ENCODE measurements at regions not wholly inside any gene's neighbourhood (a gene's known extent, or its start where the extent isn't known, plus 50 kb on each side); places are given as distances from the start of the nearest gene placed in this dataset.

GRCh38 chr18:46340716-46341115, 236.5 kb downstream of the HAUS1 start (continued):
- TF ChIP-seq ZBTB6 (tag by site-specific recombination; IDR thresholded peaks at IDR 0.05) = no peak
- TF ChIP-seq KLF17 (tag by site-specific recombination; IDR thresholded peaks at IDR 0.05) = no peak
- no peak for TF ChIP-seq HOXD13 (CRISPR knock-in tag; IDR thresholded peaks at IDR 0.05; ENCODE audit: borderline replicate concordance)
- TF ChIP-seq REPIN1 (tag by site-specific recombination; IDR thresholded peaks at IDR 0.05; ENCODE audit: low read depth) = no peak
- no peak for TF ChIP-seq SETDB1 (IDR thresholded peaks at IDR 0.05; ENCODE audit: insufficient read length, low read length)
- no peak for TF ChIP-seq ZNF362 (tag by site-specific recombination; IDR thresholded peaks at IDR 0.05)
- no peak for TF ChIP-seq ZBTB49 (tag by site-specific recombination; IDR thresholded peaks at IDR 0.05; ENCODE audit: low read depth)
- no peak for TF ChIP-seq ZNF394 (tag by site-specific recombination; IDR thresholded peaks at IDR 0.05; ENCODE audit: borderline replicate concordance)
- no peak for TF ChIP-seq ZNF223 (tag by site-specific recombination; IDR thresholded peaks at IDR 0.05)
- TF ChIP-seq ZNF37A (tag by site-specific recombination; IDR thresholded peaks at IDR 0.05) = no peak

- H3K9me3 ChIP-seq (ENCODE audit: control insufficient read depth, insufficient read depth, low read depth, low read length) = no peaks in the 10 kb centered on the region
- no peaks in the 10 kb centered on the region for H3K36me3 ChIP-seq (ENCODE audit: control insufficient read depth in 2 of 2, insufficient read depth in 1 of 2, low read length in 2 of 2)
- H3K4me1 ChIP-seq (ENCODE audit: control insufficient read depth, insufficient read depth, low read length) = peaks cover 5% of the 10 kb centered on the region; the same call in 1 of the 2 replicates
- ChIA-PET POLR2A (no interaction called here), CTCF (interaction anchor here (1.1 kb wide), 1 partner anchor 60 kb away, joined by 6 read pairs; no protein-coding TSS in a partner anchor)
- no peak overlapping the region for H3K27ac ChIP-seq (ENCODE audit: extremely low read depth, low read depth, low read length)
- no peak overlapping the region for H3K4me3 ChIP-seq (ENCODE audit: low read depth, low read length)
- TF ChIP-seq BCL11A (tag by site-specific recombination; IDR thresholded peaks at IDR 0.05; ENCODE audit: low read depth) (no peak), PRDM4 (tag by site-specific recombination; IDR thresholded peaks at IDR 0.05) (no peak), ZNF768 (tag by site-specific recombination; IDR thresholded peaks at IDR 0.05) (no peak), ZBTB17 (tag by site-specific recombination; IDR thresholded peaks at IDR 0.05) (no peak), ZNF404 (tag by site-specific recombination; IDR thresholded peaks at IDR 0.05) (no peak), ZNF362 (tag by site-specific recombination; IDR thresholded peaks at IDR 0.05) (no peak), ZNF626 (tag by site-specific recombination; IDR thresholded peaks at IDR 0.05) (no peak), KLF9 (tag by site-specific recombination; IDR thresholded peaks at IDR 0.05; ENCODE audit: low read depth) (no peak), ZXDB (tag by site-specific recombination; IDR thresholded peaks at IDR 0.05) (no peak), RBAK (tag by site-specific recombination; IDR thresholded peaks at IDR 0.05) (no peak), ZBTB11 (tag by site-specific recombination; conservative IDR thresholded peaks at IDR 0.05; ENCODE audit: low read depth) (no peak), ZNF248 (tag by site-specific recombination; IDR thresholded peaks at IDR 0.05) (no peak), ZNF623 (tag by site-specific recombination; IDR thresholded peaks at IDR 0.05) (no peak), ZNF792 (tag by site-specific recombination; IDR thresholded peaks at IDR 0.05) (no peak), ZBTB20 (tag by site-specific recombination; IDR thresholded peaks at IDR 0.05) (no peak)
Observed at GRCh38 chr18:46341986-46342525, 237.9 kb downstream of the HAUS1 start.
